Progenitor cell of endocrine pancreas (in vitro differentiated cells): ENCODE measurements at regions not wholly inside any gene's neighbourhood (a gene's known extent, or its start where the extent isn't known, plus 50 kb on each side); places are given as distances from the start of the nearest gene placed in this dataset.

Experiments
- DNase-seq: peaks from one replicate; pipeline ENCODE4 v3.0.0; 2021; ENCODE audit warnings: low spot score; ENCODE audit not compliant: unreplicated experiment
- H3K27ac Mint-ChIP-seq: 2 replicates; pipeline ENCODE4 v1.8.0; 2021; ENCODE audit warnings: mild to moderate bottlenecking, moderate library complexity, mixed read lengths
- H3K27me3 Mint-ChIP-seq: 2 replicates; pipeline ENCODE4 v1.8.0; 2021; ENCODE audit warnings: mixed read lengths
- H3K36me3 Mint-ChIP-seq: 2 replicates; pipeline ENCODE4 v1.8.0; 2022; ENCODE audit warnings: mixed read lengths; ENCODE audit not compliant: insufficient read depth
- H3K4me1 Mint-ChIP-seq: 2 replicates; pipeline ENCODE4 v1.8.0; 2021; ENCODE audit warnings: low read depth, mixed read lengths
- H3K4me3 Mint-ChIP-seq: 2 replicates; pipeline ENCODE4 v1.8.0; 2021; ENCODE audit warnings: low read depth, mild to moderate bottlenecking, moderate library complexity, mixed read lengths
- H3K9me3 Mint-ChIP-seq: 2 replicates; pipeline ENCODE4 v1.8.0; 2021; ENCODE audit warnings: low read depth, mixed read lengths
- CTCF ChIP-seq: fragments of 200-600 bp; sonication (generic); IDR thresholded peaks from one replicate; pipeline ENCODE4 v1.5.0; 2021; ENCODE audit warnings: antibody characterized with exemption, mild to moderate bottlenecking; ENCODE audit not compliant: unreplicated experiment

- no peak overlapping the region for H3K4me3 Mint-ChIP-seq
- no peaks in the 10 kb centered on the region for H3K9me3 Mint-ChIP-seq
- DNase-seq = no peak
- H3K4me1 Mint-ChIP-seq = no peaks in the 10 kb centered on the region
- no peak for TF ChIP-seq CTCF
- H3K36me3 Mint-ChIP-seq = no peaks in the 10 kb centered on the region
- no peak overlapping the region for H3K27ac Mint-ChIP-seq
- H3K27me3 Mint-ChIP-seq = peaks cover 36% of the 10 kb centered on the region
These were observed 135.5 kb downstream of the IRF8 start for GRCh38 chr16:86034421-86034919.

- no peak overlapping the region for H3K27ac Mint-ChIP-seq
- no peak for DNase-seq
- no peak overlapping the region for H3K4me3 Mint-ChIP-seq
- H3K9me3 Mint-ChIP-seq = no peaks in the 10 kb centered on the region
- H3K4me1 Mint-ChIP-seq = no peaks in the 10 kb centered on the region
- TF ChIP-seq CTCF = no peak
- H3K27me3 Mint-ChIP-seq = peaks cover 40% of the 10 kb centered on the region
- H3K36me3 Mint-ChIP-seq = no peaks in the 10 kb centered on the region
These were observed 136.9 kb downstream of the IRF8 start for GRCh38 chr16:86035906-86036305.

GRCh38 chr16:86037999-86038925 lies 139.3 kb downstream of the IRF8 start:
- no peaks in the 10 kb centered on the region for H3K4me1 Mint-ChIP-seq
- H3K9me3 Mint-ChIP-seq = no peaks in the 10 kb centered on the region
- H3K27me3 Mint-ChIP-seq = peaks cover 38% of the 10 kb centered on the region
- no peak overlapping the region for H3K27ac Mint-ChIP-seq
- DNase-seq = no peak
- no peaks in the 10 kb centered on the region for H3K36me3 Mint-ChIP-seq
- no peak overlapping the region for H3K4me3 Mint-ChIP-seq
- no peak for TF ChIP-seq CTCF

- no peak for DNase-seq
- TF ChIP-seq CTCF = no peak
- Mint-ChIP-seq H3K27ac (no peak overlapping the region), H3K4me3 (no peak overlapping the region), H3K36me3 (no peaks in the 10 kb centered on the region), H3K27me3 (peaks cover 36% of the 10 kb centered on the region), H3K9me3 (no peaks in the 10 kb centered on the region), H3K4me1 (no peaks in the 10 kb centered on the region)
These were observed 140.0 kb downstream of the IRF8 start for GRCh38 chr16:86038926-86039310.

- no peak for TF ChIP-seq CTCF
- no peak for DNase-seq
- H3K27ac Mint-ChIP-seq = no peak overlapping the region
- H3K36me3 Mint-ChIP-seq = no peaks in the 10 kb centered on the region
- H3K27me3 Mint-ChIP-seq = peaks cover 43% of the 10 kb centered on the region
- no peak overlapping the region for H3K4me3 Mint-ChIP-seq
- H3K9me3 Mint-ChIP-seq = no peaks in the 10 kb centered on the region
- no peaks in the 10 kb centered on the region for H3K4me1 Mint-ChIP-seq
These were observed 140.6 kb downstream of the IRF8 start for GRCh38 chr16:86039606-86040005.
